GM18517 (cell line): ENCODE measurements at regions not wholly inside any gene's neighbourhood (a gene's known extent, or its start where the extent isn't known, plus 50 kb on each side); places are given as distances from the start of the nearest gene placed in this dataset.
"Not testable (repeated sequence)": the region's sequence is repeated elsewhere in the genome, so short reads cannot be mapped to it uniquely, and the experiment has no call there.

Experiments
- ATAC-seq: cut with Tn5 transposase; IDR thresholded peaks from one replicate; pipeline ENCODE4 v1.9.1; 2021; ENCODE audit warnings: mild to moderate bottlenecking, moderate library complexity; ENCODE audit not compliant: unreplicated experiment

- ATAC-seq: no peak
Observed at GRCh38 chr1:74818241-74818640, 85.3 kb downstream of the TYW3 start.

- ATAC-seq: no peak
Observed at GRCh38 chr1:74818661-74819456, 85.9 kb downstream of the TYW3 start.

GRCh38 chr1:74822851-74823401 is 90.0 kb downstream of the TYW3 start:
- ATAC-seq: no peak

GRCh38 chr1:74824497-74825107 is 91.7 kb downstream of the TYW3 start:
- ATAC-seq: peak; percentile 85

GRCh38 chr1:74830766-74831165 is 97.8 kb downstream of the TYW3 start:
- ATAC-seq: no peak

GRCh38 chr1:74834261-74834660 is 101.3 kb downstream of the TYW3 start:
- ATAC-seq: no peak

GRCh38 chr1:74835051-74835450 is 102.1 kb downstream of the TYW3 start:
- no peak for ATAC-seq

- ATAC-seq: no peak
Observed at GRCh38 chr1:74842726-74843125, 109.8 kb downstream of the TYW3 start.

- ATAC-seq: no peak
Observed at GRCh38 chr1:74847715-74848114, 114.8 kb downstream of the TYW3 start.

- no peak for ATAC-seq
Observed at GRCh38 chr1:74853756-74854155, 120.8 kb downstream of the TYW3 start.

- no peak for ATAC-seq
Observed at GRCh38 chr1:74856174-74856573, 123.2 kb downstream of the TYW3 start.

- ATAC-seq: peak; percentile 20
Observed at GRCh38 chr1:74857676-74858075, 124.7 kb downstream of the TYW3 start.

GRCh38 chr1:74858136-74858535 is 125.2 kb downstream of the TYW3 start:
- ATAC-seq: peak; percentile 60

GRCh38 chr1:74861867-74862266 is 128.9 kb downstream of the TYW3 start:
- ATAC-seq: no peak

- no peak for ATAC-seq
Observed at GRCh38 chr1:74869702-74870101, 136.8 kb downstream of the TYW3 start.

- ATAC-seq: not testable (repeated sequence)
Observed at GRCh38 chr1:74877366-74877765, 144.4 kb downstream of the TYW3 start.

- ATAC-seq: no peak
Observed at GRCh38 chr1:74895411-74895810, 162.5 kb downstream of the TYW3 start.

- ATAC-seq: no peak
Observed at GRCh38 chr1:74908131-74908530, 175.2 kb downstream of the TYW3 start.

- no peak for ATAC-seq
Observed at GRCh38 chr1:74908797-74909196, 175.8 kb downstream of the TYW3 start.

- ATAC-seq: no peak
Observed at GRCh38 chr1:74913978-74914377, 181.0 kb downstream of the TYW3 start.

GRCh38 chr1:74933500-74933899 is 200.5 kb downstream of the TYW3 start:
- ATAC-seq: no peak

GRCh38 chr1:74935446-74935845 is 198.7 kb upstream of the LHX8 start:
- ATAC-seq: no peak
